ENCODE measurements at regions not wholly inside any gene's neighbourhood (a gene's known extent, or its start where the extent isn't known, plus 50 kb on each side); places are given as distances from the start of the nearest gene placed in this dataset.

DNA sequence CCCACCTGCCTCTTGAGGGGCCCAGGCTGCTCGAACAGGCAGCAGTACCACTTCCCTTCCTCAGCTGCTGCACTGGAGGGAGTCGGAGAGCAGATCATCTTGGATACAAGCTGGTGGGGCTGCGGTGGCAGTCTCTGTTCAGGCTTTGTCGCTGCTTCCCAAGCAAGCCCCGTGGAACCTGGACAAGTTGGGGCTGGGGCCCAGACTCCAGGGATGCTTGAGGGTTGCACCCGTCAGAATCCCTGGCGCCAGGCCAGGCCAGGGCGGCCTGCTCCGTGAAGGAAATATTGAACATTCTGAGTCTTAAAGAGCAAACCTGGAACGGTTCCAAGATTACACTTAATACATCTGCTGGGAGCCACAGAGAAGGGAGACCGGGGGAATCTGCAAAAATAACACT is 310.1 kb upstream of the SORL1-AS1 start:
- ChIA-PET POLR2A (no interaction called here), CTCF (no interaction called here)
- Histone ChIP-seq H3K9me3 (ENCODE audit: control insufficient read depth, insufficient read depth, low read depth, low read length) (no peaks in the 10 kb centered on the region), H3K36me3 (ENCODE audit: control insufficient read depth, insufficient read depth, low read length) (no peaks in the 10 kb centered on the region), H3K27ac (ENCODE audit: low read length) (no peak overlapping the region), H3K4me1 (ENCODE audit: control insufficient read depth, insufficient read depth, low read length) (no peaks in the 10 kb centered on the region), H3K4me3 (ENCODE audit: low read depth in 2 of 2, low read length in 2 of 2) (no peak overlapping the region), H3K27me3 (ENCODE audit: control insufficient read depth, insufficient read depth, low read length) (peaks cover 20% of the 10 kb centered on the region)
- TF ChIP-seq TCF7L2 (IDR thresholded peaks at IDR 0.05; ENCODE audit: low read depth, low read length) (no peak), POLR2AphosphoS5 (IDR thresholded peaks at IDR 0.05; ENCODE audit: low read depth, low read length) (no peak), SIN3A (IDR thresholded peaks at IDR 0.05; ENCODE audit: borderline replicate concordance, insufficient read depth, low read depth, low read length) (no peak)
- TF ChIP-seq, protein P1, sequence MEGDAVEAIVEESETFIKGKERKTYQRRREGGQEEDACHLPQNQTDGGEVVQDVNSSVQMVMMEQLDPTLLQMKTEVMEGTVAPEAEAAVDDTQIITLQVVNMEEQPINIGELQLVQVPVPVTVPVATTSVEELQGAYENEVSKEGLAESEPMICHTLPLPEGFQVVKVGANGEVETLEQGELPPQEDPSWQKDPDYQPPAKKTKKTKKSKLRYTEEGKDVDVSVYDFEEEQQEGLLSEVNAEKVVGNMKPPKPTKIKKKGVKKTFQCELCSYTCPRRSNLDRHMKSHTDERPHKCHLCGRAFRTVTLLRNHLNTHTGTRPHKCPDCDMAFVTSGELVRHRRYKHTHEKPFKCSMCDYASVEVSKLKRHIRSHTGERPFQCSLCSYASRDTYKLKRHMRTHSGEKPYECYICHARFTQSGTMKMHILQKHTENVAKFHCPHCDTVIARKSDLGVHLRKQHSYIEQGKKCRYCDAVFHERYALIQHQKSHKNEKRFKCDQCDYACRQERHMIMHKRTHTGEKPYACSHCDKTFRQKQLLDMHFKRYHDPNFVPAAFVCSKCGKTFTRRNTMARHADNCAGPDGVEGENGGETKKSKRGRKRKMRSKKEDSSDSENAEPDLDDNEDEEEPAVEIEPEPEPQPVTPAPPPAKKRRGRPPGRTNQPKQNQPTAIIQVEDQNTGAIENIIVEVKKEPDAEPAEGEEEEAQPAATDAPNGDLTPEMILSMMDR (IDR thresholded peaks at IDR 0.05) = no peak
- TF ChIP-seq, protein P2, sequence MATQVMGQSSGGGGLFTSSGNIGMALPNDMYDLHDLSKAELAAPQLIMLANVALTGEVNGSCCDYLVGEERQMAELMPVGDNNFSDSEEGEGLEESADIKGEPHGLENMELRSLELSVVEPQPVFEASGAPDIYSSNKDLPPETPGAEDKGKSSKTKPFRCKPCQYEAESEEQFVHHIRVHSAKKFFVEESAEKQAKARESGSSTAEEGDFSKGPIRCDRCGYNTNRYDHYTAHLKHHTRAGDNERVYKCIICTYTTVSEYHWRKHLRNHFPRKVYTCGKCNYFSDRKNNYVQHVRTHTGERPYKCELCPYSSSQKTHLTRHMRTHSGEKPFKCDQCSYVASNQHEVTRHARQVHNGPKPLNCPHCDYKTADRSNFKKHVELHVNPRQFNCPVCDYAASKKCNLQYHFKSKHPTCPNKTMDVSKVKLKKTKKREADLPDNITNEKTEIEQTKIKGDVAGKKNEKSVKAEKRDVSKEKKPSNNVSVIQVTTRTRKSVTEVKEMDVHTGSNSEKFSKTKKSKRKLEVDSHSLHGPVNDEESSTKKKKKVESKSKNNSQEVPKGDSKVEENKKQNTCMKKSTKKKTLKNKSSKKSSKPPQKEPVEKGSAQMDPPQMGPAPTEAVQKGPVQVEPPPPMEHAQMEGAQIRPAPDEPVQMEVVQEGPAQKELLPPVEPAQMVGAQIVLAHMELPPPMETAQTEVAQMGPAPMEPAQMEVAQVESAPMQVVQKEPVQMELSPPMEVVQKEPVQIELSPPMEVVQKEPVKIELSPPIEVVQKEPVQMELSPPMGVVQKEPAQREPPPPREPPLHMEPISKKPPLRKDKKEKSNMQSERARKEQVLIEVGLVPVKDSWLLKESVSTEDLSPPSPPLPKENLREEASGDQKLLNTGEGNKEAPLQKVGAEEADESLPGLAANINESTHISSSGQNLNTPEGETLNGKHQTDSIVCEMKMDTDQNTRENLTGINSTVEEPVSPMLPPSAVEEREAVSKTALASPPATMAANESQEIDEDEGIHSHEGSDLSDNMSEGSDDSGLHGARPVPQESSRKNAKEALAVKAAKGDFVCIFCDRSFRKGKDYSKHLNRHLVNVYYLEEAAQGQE (IDR thresholded peaks at IDR 0.05; ENCODE audit: insufficient read depth in 1 of 2, low read depth in 2 of 2, low read length in 1 of 2) = no peak
- ATAC-seq (no peak), DNase-seq (ENCODE audit: low read depth, low spot score) (no peak)
- BruUV-seq (replicated peaks) = no TSS peak
- intact Hi-C loops (cut with micrococcal nuclease; ENCODE audit: unreplicated experiment) = no loop called here
- in situ Hi-C loops (cut with HindIII; ENCODE audit: low pct_unique_long_range_greater_than_20kb, low sequenced_read_pairs) = no loop called here

- BruUV-seq (replicated peaks) = no TSS peak
- no peak for DNase-seq (ENCODE audit: low read depth, low spot score)
- ATAC-seq = no peak
- intact Hi-C loops (cut with micrococcal nuclease; ENCODE audit: unreplicated experiment) = no loop called here
- Histone ChIP-seq H3K4me1 (ENCODE audit: control insufficient read depth, insufficient read depth, low read length) (no peaks in the 10 kb centered on the region), H3K4me3 (ENCODE audit: low read depth in 2 of 2, low read length in 2 of 2) (no peak overlapping the region), H3K27me3 (ENCODE audit: control insufficient read depth, insufficient read depth, low read length) (peaks cover 13% of the 10 kb centered on the region), H3K27ac (ENCODE audit: low read length) (no peak overlapping the region), H3K9me3 (ENCODE audit: control insufficient read depth, insufficient read depth, low read depth, low read length) (no peaks in the 10 kb centered on the region), H3K36me3 (ENCODE audit: control insufficient read depth, insufficient read depth, low read length) (no peaks in the 10 kb centered on the region)
- CTCF ChIA-PET = no interaction called here
- in situ Hi-C loops (cut with HindIII; ENCODE audit: low pct_unique_long_range_greater_than_20kb, low sequenced_read_pairs) = no loop called here
- TF ChIP-seq, protein P2 (IDR thresholded peaks at IDR 0.05; ENCODE audit: insufficient read depth in 1 of 2, low read depth in 2 of 2, low read length in 1 of 2) = no peak
- TF ChIP-seq TCF7L2 (IDR thresholded peaks at IDR 0.05; ENCODE audit: low read depth, low read length) (no peak), SIN3A (IDR thresholded peaks at IDR 0.05; ENCODE audit: borderline replicate concordance, insufficient read depth, low read depth, low read length) (no peak), POLR2AphosphoS5 (IDR thresholded peaks at IDR 0.05; ENCODE audit: low read depth, low read length) (no peak)
- TF ChIP-seq, protein P1 (IDR thresholded peaks at IDR 0.05) = no peak
- POLR2A ChIA-PET = no interaction called here
These were observed 308.4 kb upstream of the SORL1-AS1 start for GRCh38 chr11:121761186-121761585.

Data from Panc1 (cell line).